ENCODE measurements at regions not wholly inside any gene's neighbourhood (a gene's known extent, or its start where the extent isn't known, plus 50 kb on each side); places are given as distances from the start of the nearest gene placed in this dataset.

GRCh38 chr2:158905341-158905740, 63.1 kb upstream of the TANC1 start:
- DNase-seq (ENCODE audit: low read depth), result no peak

GRCh38 chr2:158905784-158906183, 62.7 kb upstream of the TANC1 start:
- DNase-seq (ENCODE audit: low read depth), result no peak

- no peak for DNase-seq (ENCODE audit: low read depth)
These were observed 60.4 kb upstream of the TANC1 start for GRCh38 chr2:158907926-158908456.

DNA sequence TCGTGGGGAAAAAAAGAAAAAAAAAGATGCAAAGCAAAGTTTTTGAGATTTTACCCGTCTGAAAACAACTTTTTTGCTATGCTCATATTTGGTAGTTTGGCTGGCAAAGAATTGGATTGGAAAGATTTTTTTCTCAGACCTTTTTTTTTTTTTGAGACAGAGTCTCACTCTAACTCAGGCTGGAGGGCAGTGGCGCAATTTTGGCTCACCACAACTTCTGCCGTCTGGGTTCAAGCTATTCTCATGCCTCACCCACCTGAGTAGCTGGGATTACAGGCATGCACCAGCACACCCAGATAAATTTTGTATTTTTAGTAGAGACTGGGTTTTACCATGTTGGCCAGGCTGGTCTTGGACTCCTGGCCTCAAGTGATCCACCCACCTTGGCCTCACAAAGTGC, 56.3 kb upstream of the TANC1 start:
- no peak for DNase-seq (ENCODE audit: low read depth)

DNA sequence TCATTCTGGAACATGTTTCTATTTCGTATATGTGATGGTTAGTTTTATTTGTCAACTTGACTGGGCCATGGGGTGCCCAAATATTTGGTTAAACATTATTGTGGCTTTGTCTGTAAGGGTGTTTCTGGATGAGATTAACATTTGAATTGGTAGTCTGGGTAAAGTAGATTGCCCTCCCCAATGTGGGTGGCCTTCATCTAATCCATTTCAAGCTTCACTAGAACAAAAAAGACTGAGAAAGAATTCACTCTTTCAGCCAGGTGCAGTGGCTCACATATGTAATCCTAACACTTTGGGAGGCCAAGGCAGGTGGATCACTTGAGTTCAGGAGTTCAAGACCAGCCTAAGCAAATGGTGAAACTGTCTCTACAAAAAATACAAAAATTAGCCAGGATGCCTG, 55.7 kb upstream of the TANC1 start:
- no peak for DNase-seq (ENCODE audit: low read depth)

- DNase-seq (ENCODE audit: low read depth), result no peak
These were observed 54.4 kb upstream of the TANC1 start for GRCh38 chr2:158914066-158914465.

DNA sequence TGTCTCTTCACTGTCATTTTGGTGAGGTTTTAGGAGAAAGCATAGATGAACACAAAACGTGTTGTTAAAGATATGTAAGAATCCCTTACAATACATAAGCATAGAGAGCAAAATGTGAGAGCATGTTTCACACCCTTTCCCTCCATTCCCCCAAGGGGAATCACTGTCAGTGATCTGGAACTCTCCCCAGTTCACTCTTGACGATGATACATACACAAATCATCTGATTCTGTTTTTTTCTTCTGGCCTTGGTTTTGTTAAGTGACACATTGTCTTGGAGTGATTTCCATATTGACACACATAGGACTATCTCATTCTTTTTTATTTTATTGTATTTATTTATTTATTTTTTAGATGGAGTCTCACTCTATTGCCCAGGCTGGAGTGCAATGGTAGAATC, 53.7 kb upstream of the TANC1 start:
- peak; percentile 40 for DNase-seq (ENCODE audit: low read depth)

DNA sequence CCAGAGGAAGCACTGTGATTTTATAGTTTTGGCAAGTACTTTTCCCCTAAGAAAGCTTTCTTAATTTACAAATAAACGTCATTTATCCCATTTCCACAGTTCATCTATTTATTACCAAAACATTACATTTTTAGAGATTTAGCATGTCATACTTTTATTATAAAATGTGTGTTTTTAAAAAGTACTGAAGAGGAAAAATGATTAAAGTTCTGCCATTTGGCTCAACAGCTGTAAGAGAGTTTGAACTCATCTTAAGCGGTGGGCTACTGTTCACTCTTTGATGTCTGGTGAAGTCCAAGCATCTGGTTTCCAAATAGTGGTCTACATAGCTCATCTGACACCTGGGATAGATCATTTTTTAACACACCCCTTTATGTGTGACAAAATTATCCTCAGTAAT, 51.3 kb upstream of the TANC1 start:
- no peak for DNase-seq (ENCODE audit: low read depth)

DNA sequence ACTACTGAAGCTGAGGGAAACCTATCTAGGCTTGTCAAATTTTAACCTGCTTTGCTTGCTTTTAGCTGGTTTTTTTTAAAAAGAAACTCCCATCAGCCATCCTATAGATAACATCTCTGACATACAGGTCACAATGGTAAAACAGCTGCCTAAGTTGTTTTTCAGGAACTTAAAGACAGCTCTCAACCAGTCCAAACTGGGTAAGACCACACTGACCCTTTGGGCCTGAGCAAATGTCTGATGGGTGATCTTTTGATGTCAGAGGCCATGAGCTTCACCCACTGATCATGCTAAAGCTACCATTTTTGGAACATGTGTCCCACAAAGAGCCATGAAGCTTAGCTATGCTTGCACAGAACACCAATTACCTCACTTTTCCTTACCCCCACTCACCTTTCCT, 50.0 kb upstream of the TANC1 start:
- no peak for DNase-seq (ENCODE audit: low read depth)
